ENCODE measurements at regions not wholly inside any gene's neighbourhood (a gene's known extent, or its start where the extent isn't known, plus 50 kb on each side); places are given as distances from the start of the nearest gene placed in this dataset.

DNA sequence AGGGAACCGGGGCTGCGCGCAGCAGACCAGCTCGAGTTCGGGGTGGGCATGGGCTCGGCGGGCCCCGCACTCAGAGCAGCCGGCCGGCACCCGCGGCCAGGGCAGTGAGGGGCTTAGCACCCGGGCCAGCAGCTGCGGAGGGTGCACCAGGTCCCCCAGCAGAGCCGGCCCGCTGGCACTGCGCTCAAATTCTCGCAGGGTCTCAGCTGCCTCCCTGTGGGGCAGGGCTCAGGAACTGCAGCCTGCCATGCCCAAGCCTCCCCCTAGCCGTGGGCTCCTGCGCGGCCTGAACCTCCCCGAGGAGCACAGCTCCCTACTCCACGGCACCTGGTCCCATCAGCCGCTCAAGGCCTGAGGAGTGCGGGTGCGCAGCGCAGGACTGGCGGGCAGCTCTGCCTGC, 172.9 kb upstream of the SLC30A5 start:
- no CpG with 5 or more reads among the region's 28 CpGs for WGBS (ENCODE audit: low lambda C conversion rate)
- Histone ChIP-seq H3K9ac (ENCODE audit: insufficient read depth, low read depth, low read length) (no peak overlapping the region), H2AFZ (ENCODE audit: low read length) (no peak overlapping the region), H3K9me3 (ENCODE audit: low read length) (no peaks in the 10 kb centered on the region), H3K79me2 (ENCODE audit: insufficient read depth, low read length) (no peaks in the 10 kb centered on the region), H3K27me3 (ENCODE audit: control insufficient read depth in 1 of 2, insufficient read depth in 2 of 2, low read length in 2 of 2) (0 out of 5 replicates have a peak, but pooled peaks cover 0 to 2% of the 10 kb centered on the region in 2 experiments), H4K20me1 (ENCODE audit: insufficient read depth, low read length) (no peaks in the 10 kb centered on the region), H3K36me3 (replicated peaks in 1 of 2; ENCODE audit: control insufficient read depth in 1 of 2, insufficient read depth in 2 of 2, low read length in 2 of 2) (no peaks in the 10 kb centered on the region), H3K4me1 (ENCODE audit: insufficient read depth, low read length) (peaks cover 17% of the 10 kb centered on the region), H3K4me2 (ENCODE audit: low read depth, low read length) (no peak overlapping the region), H3K4me3 (replicated peaks in 1 of 3; ENCODE audit: insufficient read depth in 1 of 3, low read depth in 2 of 3, low read length in 3 of 3) (no peak overlapping the region), H3K27ac (ENCODE audit: extremely low read length, insufficient read depth, low read length) (no peak overlapping the region)
- no peak for FAIRE-seq
- ChIA-PET POLR2A (no interaction called here), CTCF (ENCODE audit: low intra/inter-chr PET ratio, low total read pairs) (no interaction called here)
- intact Hi-C loops (cut with micrococcal nuclease; ENCODE audit: unreplicated experiment) (no loop called here), in situ Hi-C loops (cut with HindIII; ENCODE audit: extremely low pct_ligation_motif_present, low pct_unique_long_range_greater_than_20kb) (no loop called here)
- ATAC-seq, result no peak
- DNase-seq (ENCODE audit: low spot score), result no peak
- no TSS peak for BruUV-seq (replicated peaks)
- TF ChIP-seq, protein P1, sequence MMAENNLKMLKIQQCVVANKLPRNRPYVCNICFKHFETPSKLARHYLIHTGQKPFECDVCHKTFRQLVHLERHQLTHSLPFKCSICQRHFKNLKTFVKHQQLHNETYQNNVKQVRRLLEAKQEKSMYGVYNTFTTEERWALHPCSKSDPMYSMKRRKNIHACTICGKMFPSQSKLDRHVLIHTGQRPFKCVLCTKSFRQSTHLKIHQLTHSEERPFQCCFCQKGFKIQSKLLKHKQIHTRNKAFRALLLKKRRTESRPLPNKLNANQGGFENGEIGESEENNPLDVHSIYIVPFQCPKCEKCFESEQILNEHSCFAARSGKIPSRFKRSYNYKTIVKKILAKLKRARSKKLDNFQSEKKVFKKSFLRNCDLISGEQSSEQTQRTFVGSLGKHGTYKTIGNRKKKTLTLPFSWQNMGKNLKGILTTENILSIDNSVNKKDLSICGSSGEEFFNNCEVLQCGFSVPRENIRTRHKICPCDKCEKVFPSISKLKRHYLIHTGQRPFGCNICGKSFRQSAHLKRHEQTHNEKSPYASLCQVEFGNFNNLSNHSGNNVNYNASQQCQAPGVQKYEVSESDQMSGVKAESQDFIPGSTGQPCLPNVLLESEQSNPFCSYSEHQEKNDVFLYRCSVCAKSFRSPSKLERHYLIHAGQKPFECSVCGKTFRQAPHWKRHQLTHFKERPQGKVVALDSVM (CRISPR knock-in tag; IDR thresholded peaks at IDR 0.05), result no peak
- TF ChIP-seq BRCA1 (CRISPR knock-in tag; IDR thresholded peaks at IDR 0.05) (no peak), REL (CRISPR knock-in tag; conservative IDR thresholded peaks at IDR 0.05) (no peak), PAF1 (CRISPR knock-in tag; IDR thresholded peaks at IDR 0.05) (no peak), SP140L (CRISPR knock-in tag; IDR thresholded peaks at IDR 0.05; ENCODE audit: borderline replicate concordance) (no peak), ZNF747 (CRISPR knock-in tag; IDR thresholded peaks at IDR 0.05; ENCODE audit: borderline replicate concordance) (no peak), ARNT (IDR thresholded peaks at IDR 0.05) (no peak), ZZZ3 (CRISPR knock-in tag; IDR thresholded peaks at IDR 0.05; ENCODE audit: borderline replicate concordance) (no peak), STAG1 (CRISPR knock-in tag; IDR thresholded peaks at IDR 0.05) (no peak), HOXD1 (CRISPR knock-in tag; IDR thresholded peaks at IDR 0.05) (no peak), HES4 (CRISPR knock-in tag; IDR thresholded peaks at IDR 0.05; ENCODE audit: borderline replicate concordance) (no peak), ZNF670 (CRISPR knock-in tag; IDR thresholded peaks at IDR 0.05; ENCODE audit: borderline replicate concordance) (no peak), MEF2D (CRISPR knock-in tag; IDR thresholded peaks at IDR 0.05) (no peak)
- TF ChIP-seq, protein P2, sequence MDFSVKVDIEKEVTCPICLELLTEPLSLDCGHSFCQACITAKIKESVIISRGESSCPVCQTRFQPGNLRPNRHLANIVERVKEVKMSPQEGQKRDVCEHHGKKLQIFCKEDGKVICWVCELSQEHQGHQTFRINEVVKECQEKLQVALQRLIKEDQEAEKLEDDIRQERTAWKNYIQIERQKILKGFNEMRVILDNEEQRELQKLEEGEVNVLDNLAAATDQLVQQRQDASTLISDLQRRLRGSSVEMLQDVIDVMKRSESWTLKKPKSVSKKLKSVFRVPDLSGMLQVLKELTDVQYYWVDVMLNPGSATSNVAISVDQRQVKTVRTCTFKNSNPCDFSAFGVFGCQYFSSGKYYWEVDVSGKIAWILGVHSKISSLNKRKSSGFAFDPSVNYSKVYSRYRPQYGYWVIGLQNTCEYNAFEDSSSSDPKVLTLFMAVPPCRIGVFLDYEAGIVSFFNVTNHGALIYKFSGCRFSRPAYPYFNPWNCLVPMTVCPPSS (IDR thresholded peaks at IDR 0.05), result no peak
- TF ChIP-seq, protein P3, sequence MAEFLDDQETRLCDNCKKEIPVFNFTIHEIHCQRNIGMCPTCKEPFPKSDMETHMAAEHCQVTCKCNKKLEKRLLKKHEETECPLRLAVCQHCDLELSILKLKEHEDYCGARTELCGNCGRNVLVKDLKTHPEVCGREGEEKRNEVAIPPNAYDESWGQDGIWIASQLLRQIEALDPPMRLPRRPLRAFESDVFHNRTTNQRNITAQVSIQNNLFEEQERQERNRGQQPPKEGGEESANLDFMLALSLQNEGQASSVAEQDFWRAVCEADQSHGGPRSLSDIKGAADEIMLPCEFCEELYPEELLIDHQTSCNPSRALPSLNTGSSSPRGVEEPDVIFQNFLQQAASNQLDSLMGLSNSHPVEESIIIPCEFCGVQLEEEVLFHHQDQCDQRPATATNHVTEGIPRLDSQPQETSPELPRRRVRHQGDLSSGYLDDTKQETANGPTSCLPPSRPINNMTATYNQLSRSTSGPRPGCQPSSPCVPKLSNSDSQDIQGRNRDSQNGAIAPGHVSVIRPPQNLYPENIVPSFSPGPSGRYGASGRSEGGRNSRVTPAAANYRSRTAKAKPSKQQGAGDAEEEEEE (CRISPR knock-in tag; IDR thresholded peaks at IDR 0.05; ENCODE audit: borderline replicate concordance), result no peak
- TF ChIP-seq, protein P4, sequence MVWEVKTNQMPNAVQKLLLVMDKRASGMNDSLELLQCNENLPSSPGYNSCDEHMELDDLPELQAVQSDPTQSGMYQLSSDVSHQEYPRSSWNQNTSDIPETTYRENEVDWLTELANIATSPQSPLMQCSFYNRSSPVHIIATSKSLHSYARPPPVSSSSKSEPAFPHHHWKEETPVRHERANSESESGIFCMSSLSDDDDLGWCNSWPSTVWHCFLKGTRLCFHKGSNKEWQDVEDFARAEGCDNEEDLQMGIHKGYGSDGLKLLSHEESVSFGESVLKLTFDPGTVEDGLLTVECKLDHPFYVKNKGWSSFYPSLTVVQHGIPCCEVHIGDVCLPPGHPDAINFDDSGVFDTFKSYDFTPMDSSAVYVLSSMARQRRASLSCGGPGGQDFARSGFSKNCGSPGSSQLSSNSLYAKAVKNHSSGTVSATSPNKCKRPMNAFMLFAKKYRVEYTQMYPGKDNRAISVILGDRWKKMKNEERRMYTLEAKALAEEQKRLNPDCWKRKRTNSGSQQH (CRISPR knock-in tag; IDR thresholded peaks at IDR 0.05; ENCODE audit: low read depth), result no peak
- TF ChIP-seq, protein P5, sequence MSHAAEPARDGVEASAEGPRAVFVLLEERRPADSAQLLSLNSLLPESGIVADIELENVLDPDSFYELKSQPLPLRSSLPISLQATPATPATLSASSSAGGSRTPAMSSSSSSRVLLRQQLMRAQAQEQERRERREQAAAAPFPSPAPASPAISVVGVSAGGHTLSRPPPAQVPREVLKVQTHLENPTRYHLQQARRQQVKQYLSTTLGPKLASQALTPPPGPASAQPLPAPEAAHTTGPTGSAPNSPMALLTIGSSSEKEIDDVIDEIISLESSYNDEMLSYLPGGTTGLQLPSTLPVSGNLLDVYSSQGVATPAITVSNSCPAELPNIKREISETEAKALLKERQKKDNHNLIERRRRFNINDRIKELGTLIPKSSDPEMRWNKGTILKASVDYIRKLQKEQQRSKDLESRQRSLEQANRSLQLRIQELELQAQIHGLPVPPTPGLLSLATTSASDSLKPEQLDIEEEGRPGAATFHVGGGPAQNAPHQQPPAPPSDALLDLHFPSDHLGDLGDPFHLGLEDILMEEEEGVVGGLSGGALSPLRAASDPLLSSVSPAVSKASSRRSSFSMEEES (CRISPR knock-in tag; IDR thresholded peaks at IDR 0.05), result no peak
- TF ChIP-seq, protein P6, sequence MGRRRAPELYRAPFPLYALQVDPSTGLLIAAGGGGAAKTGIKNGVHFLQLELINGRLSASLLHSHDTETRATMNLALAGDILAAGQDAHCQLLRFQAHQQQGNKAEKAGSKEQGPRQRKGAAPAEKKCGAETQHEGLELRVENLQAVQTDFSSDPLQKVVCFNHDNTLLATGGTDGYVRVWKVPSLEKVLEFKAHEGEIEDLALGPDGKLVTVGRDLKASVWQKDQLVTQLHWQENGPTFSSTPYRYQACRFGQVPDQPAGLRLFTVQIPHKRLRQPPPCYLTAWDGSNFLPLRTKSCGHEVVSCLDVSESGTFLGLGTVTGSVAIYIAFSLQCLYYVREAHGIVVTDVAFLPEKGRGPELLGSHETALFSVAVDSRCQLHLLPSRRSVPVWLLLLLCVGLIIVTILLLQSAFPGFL (CRISPR knock-in tag; IDR thresholded peaks at IDR 0.05), result no peak

Data from HepG2 (cell line).